ENCODE measurements at regions not wholly inside any gene's neighbourhood (a gene's known extent, or its start where the extent isn't known, plus 50 kb on each side); places are given as distances from the start of the nearest gene placed in this dataset.

- Histone ChIP-seq H3K27me3 (no peaks in the 10 kb centered on the region), H3K4me3 (no peak overlapping the region), H3K9me3 (no peaks in the 10 kb centered on the region), H3K27ac (no peak overlapping the region), H3K36me3 (no peaks in the 10 kb centered on the region), H3K4me1 (no peaks in the 10 kb centered on the region)
- TF ChIP-seq EP300 (IDR thresholded peaks at IDR 0.05) (no peak), POLR2A (IDR thresholded peaks at IDR 0.05) (no peak)
- TF ChIP-seq, protein P1, sequence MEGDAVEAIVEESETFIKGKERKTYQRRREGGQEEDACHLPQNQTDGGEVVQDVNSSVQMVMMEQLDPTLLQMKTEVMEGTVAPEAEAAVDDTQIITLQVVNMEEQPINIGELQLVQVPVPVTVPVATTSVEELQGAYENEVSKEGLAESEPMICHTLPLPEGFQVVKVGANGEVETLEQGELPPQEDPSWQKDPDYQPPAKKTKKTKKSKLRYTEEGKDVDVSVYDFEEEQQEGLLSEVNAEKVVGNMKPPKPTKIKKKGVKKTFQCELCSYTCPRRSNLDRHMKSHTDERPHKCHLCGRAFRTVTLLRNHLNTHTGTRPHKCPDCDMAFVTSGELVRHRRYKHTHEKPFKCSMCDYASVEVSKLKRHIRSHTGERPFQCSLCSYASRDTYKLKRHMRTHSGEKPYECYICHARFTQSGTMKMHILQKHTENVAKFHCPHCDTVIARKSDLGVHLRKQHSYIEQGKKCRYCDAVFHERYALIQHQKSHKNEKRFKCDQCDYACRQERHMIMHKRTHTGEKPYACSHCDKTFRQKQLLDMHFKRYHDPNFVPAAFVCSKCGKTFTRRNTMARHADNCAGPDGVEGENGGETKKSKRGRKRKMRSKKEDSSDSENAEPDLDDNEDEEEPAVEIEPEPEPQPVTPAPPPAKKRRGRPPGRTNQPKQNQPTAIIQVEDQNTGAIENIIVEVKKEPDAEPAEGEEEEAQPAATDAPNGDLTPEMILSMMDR (IDR thresholded peaks at IDR 0.05) = no peak
- DNase-seq (ENCODE audit: low spot score in 2 of 2) = no peak
Measured at GRCh38 chr21:35488946-35489345, 439.8 kb upstream of the RUNX1 start.

DNA sequence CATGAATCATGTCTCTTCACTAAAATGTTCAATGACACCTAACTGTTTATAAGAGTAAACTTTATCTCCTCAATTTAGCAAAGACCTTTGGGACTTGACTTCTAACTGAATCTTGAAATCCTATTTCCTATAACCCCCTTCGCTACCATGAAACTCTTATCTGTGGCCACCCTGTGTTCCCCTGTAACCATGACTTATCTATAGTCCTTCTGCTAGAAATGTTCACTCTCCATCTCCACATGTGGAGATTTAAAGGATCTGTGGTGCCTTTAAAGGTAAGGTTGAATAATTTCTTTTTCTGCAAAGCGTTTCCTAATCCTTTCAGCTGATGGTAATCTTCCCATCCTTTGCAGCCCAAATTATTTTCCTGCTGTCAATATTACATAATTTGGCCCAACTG, 436.3 kb upstream of the RUNX1 start:
- no peak overlapping the region for H3K27ac ChIP-seq
- no peak overlapping the region for H3K4me3 ChIP-seq
- no peaks in the 10 kb centered on the region for H3K36me3 ChIP-seq
- DNase-seq (ENCODE audit: low spot score in 2 of 2) = no peak
- 84 to 94% methylated on average over 2 of the region's 2 CpGs for WGBS, 2 donors
- H3K4me1 ChIP-seq = no peaks in the 10 kb centered on the region
- H3K9me3 ChIP-seq = no peaks in the 10 kb centered on the region
- TF ChIP-seq EP300 (IDR thresholded peaks at IDR 0.05) (no peak), POLR2A (IDR thresholded peaks at IDR 0.05) (no peak)
- TF ChIP-seq, protein P1 (IDR thresholded peaks at IDR 0.05) = no peak
- H3K27me3 ChIP-seq = no peaks in the 10 kb centered on the region

DNA sequence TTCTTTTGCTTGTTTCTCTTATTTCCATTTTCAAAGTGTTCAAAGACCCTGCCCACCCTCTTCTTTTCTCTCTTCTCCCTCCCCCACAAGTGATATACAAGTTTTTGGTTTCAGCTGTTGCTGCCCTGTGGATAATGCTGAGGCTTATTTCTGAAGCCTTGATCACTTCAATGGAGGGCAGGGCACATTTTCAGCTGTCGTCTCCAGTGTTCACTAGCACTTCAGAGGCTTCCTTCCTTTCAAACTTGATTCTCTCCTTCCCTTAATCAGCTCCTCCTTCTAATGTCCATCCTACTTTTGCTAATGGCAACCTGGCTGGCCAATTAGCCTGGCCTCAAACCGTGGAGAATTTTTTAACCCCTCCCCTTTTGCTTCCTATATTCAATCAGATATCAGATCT, 435.7 kb upstream of the RUNX1 start:
- TF ChIP-seq POLR2A (IDR thresholded peaks at IDR 0.05) (no peak), EP300 (IDR thresholded peaks at IDR 0.05) (no peak)
- TF ChIP-seq, protein P1 (IDR thresholded peaks at IDR 0.05) = no peak
- Histone ChIP-seq H3K9me3 (no peaks in the 10 kb centered on the region), H3K27me3 (no peaks in the 10 kb centered on the region), H3K36me3 (no peaks in the 10 kb centered on the region), H3K4me3 (no peak overlapping the region), H3K27ac (no peak overlapping the region), H3K4me1 (no peaks in the 10 kb centered on the region)
- DNase-seq (ENCODE audit: low spot score in 2 of 2) = no peak
- WGBS, 2 donors = 61 to 76% methylated on average over 2 of the region's 2 CpGs

DNA sequence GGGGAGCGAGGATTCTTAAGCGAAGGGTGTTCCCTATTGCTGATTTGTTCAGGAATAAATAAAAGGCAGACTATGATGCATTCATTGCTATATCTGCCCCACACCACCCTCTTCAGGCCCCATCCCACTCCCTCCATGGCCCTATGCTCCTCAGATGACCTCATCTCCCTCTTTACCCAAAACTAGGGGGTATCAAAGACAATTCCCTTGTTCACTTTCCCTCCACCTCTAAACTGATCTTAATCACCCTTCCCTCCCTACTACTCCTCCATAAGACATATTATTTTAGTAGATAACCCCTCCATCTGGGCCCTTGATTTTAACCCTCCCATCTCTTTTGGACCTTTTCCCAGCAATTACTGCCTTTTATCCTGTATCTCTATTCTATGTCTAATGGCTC, 434.9 kb upstream of the RUNX1 start:
- no peaks in the 10 kb centered on the region for H3K9me3 ChIP-seq
- no peak overlapping the region for H3K27ac ChIP-seq
- no peak for DNase-seq (ENCODE audit: low spot score in 2 of 2)
- TF ChIP-seq POLR2A (IDR thresholded peaks at IDR 0.05) = no peak
- TF ChIP-seq, protein P1 (IDR thresholded peaks at IDR 0.05) = no peak
- TF ChIP-seq EP300 (IDR thresholded peaks at IDR 0.05) = no peak
- no peaks in the 10 kb centered on the region for H3K4me1 ChIP-seq
- WGBS, 2 donors = 94 to 97% methylated on average over 2 of the region's 2 CpGs
- no peaks in the 10 kb centered on the region for H3K27me3 ChIP-seq
- H3K36me3 ChIP-seq = no peaks in the 10 kb centered on the region
- H3K4me3 ChIP-seq = no peak overlapping the region

DNA sequence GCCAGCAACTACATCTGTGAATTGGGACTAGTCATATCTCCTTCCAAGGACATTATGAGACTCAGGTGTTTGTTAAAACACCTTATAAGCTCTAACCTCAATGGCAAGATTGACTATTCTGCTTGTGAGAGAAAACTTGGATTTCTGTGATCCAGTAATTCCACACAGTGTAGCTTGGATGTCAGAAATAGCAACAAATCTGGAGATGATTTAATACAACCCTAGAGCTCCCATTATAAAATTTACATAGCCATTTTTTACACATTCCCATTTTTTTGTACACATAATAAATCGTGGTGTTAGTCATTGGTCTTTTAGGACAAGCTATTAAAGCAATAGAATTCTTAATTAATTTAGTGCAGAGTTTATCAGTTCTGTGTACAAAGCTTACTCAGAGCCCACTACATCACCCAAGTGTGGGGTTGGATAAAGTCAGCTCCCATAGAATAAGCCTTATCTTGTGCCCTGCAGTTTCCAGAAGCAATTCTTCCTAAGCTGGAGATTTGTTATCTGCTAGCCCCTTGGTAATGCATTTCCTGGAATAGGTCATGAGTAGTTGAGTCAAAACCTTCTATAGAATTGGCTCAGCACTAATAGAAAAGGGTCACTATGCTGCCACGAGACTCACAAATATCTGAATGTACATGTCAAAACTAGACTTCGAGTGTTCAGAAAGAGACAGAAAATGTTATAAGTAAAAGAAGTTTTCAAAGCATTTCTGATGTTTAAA, 434.0 kb upstream of the RUNX1 start:
- no peak for DNase-seq (ENCODE audit: low spot score in 2 of 2)
- 57 to 60% methylated on average over 3 of the region's 3 CpGs for WGBS, 2 donors
- no peak for TF ChIP-seq POLR2A (IDR thresholded peaks at IDR 0.05)
- TF ChIP-seq, protein P1 (IDR thresholded peaks at IDR 0.05) = no peak
- no peak for TF ChIP-seq EP300 (IDR thresholded peaks at IDR 0.05)
- no peaks in the 10 kb centered on the region for H3K9me3 ChIP-seq
- no peaks in the 10 kb centered on the region for H3K36me3 ChIP-seq
- H3K27ac ChIP-seq = no peak overlapping the region
- H3K4me1 ChIP-seq = no peaks in the 10 kb centered on the region
- H3K4me3 ChIP-seq = no peak overlapping the region
- no peaks in the 10 kb centered on the region for H3K27me3 ChIP-seq

Measured in tibial nerve (tissue), 4 donors.